AG04450 (cell line): ENCODE measurements at regions not wholly inside any gene's neighbourhood (a gene's known extent, or its start where the extent isn't known, plus 50 kb on each side); places are given as distances from the start of the nearest gene placed in this dataset.
A peak's percentile ranks its signal among the peaks of the same experiment; 100 is the strongest.

Experiments used
- CTCF ChIA-PET: fragments of 300-600, 350-600 bp; formaldehyde crosslinking; extraction: SDS; loops from one replicate; lab custom pipeline; 2022; ENCODE audit warnings: antibody characterized with exemption, inconsistent platforms; lab: Charles Lee
- POLR2A ChIA-PET: fragments of 350-600 bp; formaldehyde crosslinking; extraction: SDS; loops from one replicate; lab custom pipeline; 2021; ENCODE audit warnings: antibody characterized with exemption, inconsistent platforms; lab: Yijun Ruan, JAX
- DNase-seq: peaks from one replicate; pipeline ENCODE4 v3.0.0-alpha.2; 2011; ENCODE audit warnings: low read depth, low spot score
- H3K27ac ChIP-seq: one replicate; pipeline ENCODE4 v1.5.1; 2012; ENCODE audit warnings: low read depth, low read length, control low read depth
- H3K27me3 ChIP-seq: one replicate; pipeline ENCODE4 v1.6.0; 2012; ENCODE audit warnings: low read length; ENCODE audit not compliant: control insufficient read depth, insufficient read depth
- H3K4me3 ChIP-seq: 2 replicates; pipeline ENCODE4 v1.5.1; 2011; ENCODE audit warnings: mild to moderate bottlenecking, low read depth, low read length, control low read depth
- H3K9me3 ChIP-seq: 2 replicates; pipeline ENCODE4 v1.5.1; 2012; ENCODE audit warnings: low read length; ENCODE audit not compliant: control insufficient read depth, insufficient read depth
- TF ChIP-seq, protein P1 (sequence below): IDR thresholded peaks from 2 replicates; pipeline ENCODE4 v1.5.1; 2011; ENCODE audit warnings: low read depth, low read length, control low read depth, inconsistent platforms

DNA sequence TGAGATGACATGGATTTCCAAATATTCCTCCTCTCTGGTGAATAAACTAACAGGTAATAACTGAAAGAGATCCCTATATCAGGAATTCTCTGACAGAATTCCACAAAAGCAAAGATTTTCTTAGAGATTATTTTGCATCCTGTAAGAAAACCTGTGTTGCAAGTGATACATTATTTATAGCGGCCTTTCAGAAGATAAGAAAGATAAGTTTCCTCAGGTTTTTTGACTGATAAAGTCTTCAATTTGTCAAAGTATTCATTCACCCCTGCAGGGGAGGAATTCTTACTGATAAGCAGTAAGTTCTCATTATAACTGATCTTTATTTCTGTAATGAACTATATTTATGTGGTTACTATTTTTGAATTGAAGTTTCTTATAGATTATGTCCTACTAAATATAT, 554.0 kb downstream of the ARL4A start:
- no peak for DNase-seq
- ChIA-PET POLR2A (no interaction called here), CTCF (interaction anchor here (1.1 to 2.9 kb wide), 2 partner anchors 22 to 555 kb away, joined by 4 to 10 read pairs; partner anchors contain the start of gene ARL4A)
- Histone ChIP-seq H3K27ac (no peak overlapping the region), H3K27me3 (no peaks in the 10 kb centered on the region), H3K9me3 (no peaks in the 10 kb centered on the region), H3K4me3 (no peak overlapping the region)
- TF ChIP-seq, protein P1, sequence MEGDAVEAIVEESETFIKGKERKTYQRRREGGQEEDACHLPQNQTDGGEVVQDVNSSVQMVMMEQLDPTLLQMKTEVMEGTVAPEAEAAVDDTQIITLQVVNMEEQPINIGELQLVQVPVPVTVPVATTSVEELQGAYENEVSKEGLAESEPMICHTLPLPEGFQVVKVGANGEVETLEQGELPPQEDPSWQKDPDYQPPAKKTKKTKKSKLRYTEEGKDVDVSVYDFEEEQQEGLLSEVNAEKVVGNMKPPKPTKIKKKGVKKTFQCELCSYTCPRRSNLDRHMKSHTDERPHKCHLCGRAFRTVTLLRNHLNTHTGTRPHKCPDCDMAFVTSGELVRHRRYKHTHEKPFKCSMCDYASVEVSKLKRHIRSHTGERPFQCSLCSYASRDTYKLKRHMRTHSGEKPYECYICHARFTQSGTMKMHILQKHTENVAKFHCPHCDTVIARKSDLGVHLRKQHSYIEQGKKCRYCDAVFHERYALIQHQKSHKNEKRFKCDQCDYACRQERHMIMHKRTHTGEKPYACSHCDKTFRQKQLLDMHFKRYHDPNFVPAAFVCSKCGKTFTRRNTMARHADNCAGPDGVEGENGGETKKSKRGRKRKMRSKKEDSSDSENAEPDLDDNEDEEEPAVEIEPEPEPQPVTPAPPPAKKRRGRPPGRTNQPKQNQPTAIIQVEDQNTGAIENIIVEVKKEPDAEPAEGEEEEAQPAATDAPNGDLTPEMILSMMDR = no peak

DNA sequence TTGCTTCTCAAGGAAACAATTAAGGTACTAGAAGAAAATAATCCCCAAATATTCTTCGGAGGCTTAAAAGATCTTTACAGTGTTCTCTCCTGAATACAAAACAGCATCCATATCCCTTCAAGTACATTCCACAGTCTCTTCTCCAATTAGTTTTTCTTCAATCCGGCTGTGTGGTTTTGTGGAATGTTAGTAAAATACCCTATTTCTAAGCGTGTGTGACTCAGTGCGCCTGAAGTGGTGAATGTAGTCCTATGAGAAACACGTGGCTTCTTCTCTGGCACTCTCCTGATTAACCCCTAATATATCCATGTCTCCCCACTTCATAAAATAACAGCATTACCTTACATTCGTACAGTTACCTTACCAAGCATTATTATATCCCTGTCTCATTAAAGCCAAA, 570.2 kb downstream of the ARL4A start:
- no peak overlapping the region for H3K4me3 ChIP-seq
- ChIA-PET POLR2A (no interaction called here), CTCF (interaction anchor here (1.2 to 3.9 kb wide), 2 partner anchors 571 to 733 kb away, joined by 3 to 14 read pairs; no protein-coding TSS in a partner anchor)
- no peak overlapping the region for H3K27ac ChIP-seq
- DNase-seq = no peak
- TF ChIP-seq, protein P1 = no peak
- no peaks in the 10 kb centered on the region for H3K9me3 ChIP-seq
- no peaks in the 10 kb centered on the region for H3K27me3 ChIP-seq

DNA sequence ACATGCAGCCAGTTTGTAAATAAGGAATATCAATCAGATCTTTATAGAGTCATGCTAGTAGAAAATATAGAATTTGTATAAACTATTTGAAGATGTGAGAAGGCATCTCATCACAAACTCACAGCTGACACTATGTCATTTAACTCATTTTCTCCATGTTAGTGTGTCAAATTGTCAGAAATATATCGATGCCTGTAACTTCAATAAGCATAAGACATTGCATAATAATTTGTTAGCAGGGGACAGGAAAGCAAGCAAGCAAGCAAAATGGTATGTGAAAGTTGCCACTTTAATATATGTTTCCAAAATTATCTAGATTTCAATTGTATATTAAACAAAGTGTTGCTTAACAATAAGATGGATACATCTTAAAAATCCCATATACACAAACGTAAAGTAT, 571.0 kb downstream of the ARL4A start:
- no peak for DNase-seq
- no peak overlapping the region for H3K27ac ChIP-seq
- ChIA-PET CTCF (no interaction called here), POLR2A (no interaction called here)
- H3K27me3 ChIP-seq = no peaks in the 10 kb centered on the region
- H3K9me3 ChIP-seq = no peaks in the 10 kb centered on the region
- TF ChIP-seq, protein P1 = no peak
- no peak overlapping the region for H3K4me3 ChIP-seq

DNA sequence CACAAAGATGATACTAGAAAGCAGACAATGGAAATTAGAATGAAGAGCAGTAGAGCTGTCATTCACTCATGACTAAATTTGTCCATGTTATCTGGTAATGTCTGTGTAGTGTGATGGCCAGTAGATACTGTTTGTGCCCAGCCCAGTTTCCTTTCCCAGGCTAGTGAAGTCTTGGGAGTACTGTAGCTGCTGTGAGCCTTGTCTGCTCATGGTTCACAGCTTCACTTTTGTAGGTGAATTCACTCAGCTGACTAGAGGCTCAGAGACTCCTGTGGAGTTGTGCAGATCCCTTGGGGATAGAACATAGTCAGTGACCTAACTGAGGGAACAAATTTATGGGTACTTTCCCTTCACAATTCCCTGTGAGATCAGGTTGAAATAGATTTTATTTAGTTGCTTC, 572.5 kb downstream of the ARL4A start:
- no peaks in the 10 kb centered on the region for H3K9me3 ChIP-seq
- DNase-seq = no peak
- no peak overlapping the region for H3K4me3 ChIP-seq
- POLR2A ChIA-PET = no interaction called here
- no peaks in the 10 kb centered on the region for H3K27me3 ChIP-seq
- CTCF ChIA-PET = interaction anchor here (1.0 to 5.2 kb wide), 4 partner anchors 573 to 734 kb away, joined by 4 to 104 read pairs (median 52); partner anchors contain the start of gene ARL4A
- H3K27ac ChIP-seq = no peak overlapping the region
- TF ChIP-seq, protein P1 = no peak

DNA sequence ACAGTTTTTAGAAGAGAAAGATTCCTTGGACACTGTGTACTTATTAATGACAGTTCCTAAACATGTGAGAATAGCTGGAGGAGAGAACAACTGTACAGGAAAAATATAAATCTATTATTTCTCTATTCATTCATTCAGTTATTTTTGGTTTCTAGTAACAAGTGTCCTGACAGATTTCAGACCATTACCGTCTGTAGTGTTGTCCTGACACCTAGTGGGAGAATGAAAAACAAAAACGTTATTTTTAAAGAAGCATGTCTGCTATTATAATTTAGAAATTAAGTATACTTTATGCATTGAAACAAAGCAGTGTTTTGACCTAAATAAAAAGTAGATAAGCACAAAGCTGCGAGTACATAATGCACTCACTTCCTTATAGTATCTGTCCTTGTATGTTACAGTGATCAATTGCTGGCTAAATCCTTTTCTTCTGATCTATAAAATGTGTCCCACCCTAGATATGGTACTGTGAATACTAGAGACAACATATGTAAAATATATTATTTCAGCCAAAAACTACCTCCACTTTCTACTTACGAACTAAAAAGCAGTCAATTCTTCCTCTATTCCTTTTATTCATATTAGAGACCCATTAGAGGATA, 575.6 kb downstream of the ARL4A start:
- TF ChIP-seq, protein P1 = peak; percentile 61
- Histone ChIP-seq H3K27ac (no peak overlapping the region), H3K4me3 (no peak overlapping the region), H3K27me3 (no peaks in the 10 kb centered on the region), H3K9me3 (no peaks in the 10 kb centered on the region)
- POLR2A ChIA-PET = no interaction called here
- CTCF ChIA-PET = interaction anchor here (0.6 to 5.2 kb wide), 20 partner anchors 9 to 1011 kb away, joined by 3 to 104 read pairs (median 4); partner anchors contain the start of gene ARL4A
- DNase-seq = peak; percentile 24
